SK-N-MC (cell line): ENCODE measurements at regions not wholly inside any gene's neighbourhood (a gene's known extent, or its start where the extent isn't known, plus 50 kb on each side); places are given as distances from the start of the nearest gene placed in this dataset.

ENCODE experiments used
- FOXP2 ChIP-seq: optimal IDR thresholded peaks from 2 replicates; pipeline ENCODE3; 2011; ENCODE audit warnings: mild to moderate bottlenecking, moderate library complexity; ENCODE audit not compliant: insufficient read depth; ENCODE audit errors: extremely low read length, control extremely low read depth
- POLR2AphosphoS5 ChIP-seq: IDR thresholded peaks from 2 replicates; pipeline ENCODE4 v1.6.1; 2012; ENCODE audit warnings: mild to moderate bottlenecking, low read depth, low read length, borderline replicate concordance

- no peak; the same call in 1 of the 2 replicates for TF ChIP-seq POLR2AphosphoS5
- no peak for TF ChIP-seq FOXP2
These were observed 249.4 kb upstream of the TRIB2 start for GRCh38 chr2:12467303-12467702.
